WERI-Rb-1 (cell line): ENCODE measurements at regions not wholly inside any gene's neighbourhood (a gene's known extent, or its start where the extent isn't known, plus 50 kb on each side); places are given as distances from the start of the nearest gene placed in this dataset.

Experiments
- DNase-seq: peaks from one replicate; pipeline ENCODE4 v3.0.0-alpha.2; 2020
- H3K27ac ChIP-seq: fragments of 250-450 bp; sonication (Bioruptor Pico); 2 replicates; pipeline ENCODE4 v1.5.1; 2020; ENCODE audit warnings: mild to moderate bottlenecking, moderate library complexity
- H3K27me3 ChIP-seq: fragments of 250-450 bp; sonication (Bioruptor Pico); 2 replicates; pipeline ENCODE4 v1.5.1; 2021; ENCODE audit warnings: mild to moderate bottlenecking, low read depth, moderate library complexity; ENCODE audit not compliant: insufficient read depth, severe bottlenecking
- H3K36me3 ChIP-seq: fragments of 250-450 bp; sonication (Bioruptor Pico); 2 replicates; pipeline ENCODE4 v1.5.1; 2020; ENCODE audit warnings: mild to moderate bottlenecking, moderate library complexity
- H3K4me3 ChIP-seq: 2 replicates; pipeline ENCODE4 v1.5.1; 2011; ENCODE audit warnings: low read depth, mild to moderate bottlenecking, control low read depth, low read length
- H3K9me3 ChIP-seq: fragments of 250-450 bp; sonication (Bioruptor Pico); 2 replicates; pipeline ENCODE4 v1.5.1; 2021; ENCODE audit warnings: mild to moderate bottlenecking, moderate library complexity; ENCODE audit not compliant: severe bottlenecking
- TF ChIP-seq, protein P1 (sequence below): IDR thresholded peaks from 2 replicates; pipeline ENCODE4 v1.5.1; 2011; ENCODE audit warnings: low read depth, mild to moderate bottlenecking, control low read depth, inconsistent platforms, low read length

DNA sequence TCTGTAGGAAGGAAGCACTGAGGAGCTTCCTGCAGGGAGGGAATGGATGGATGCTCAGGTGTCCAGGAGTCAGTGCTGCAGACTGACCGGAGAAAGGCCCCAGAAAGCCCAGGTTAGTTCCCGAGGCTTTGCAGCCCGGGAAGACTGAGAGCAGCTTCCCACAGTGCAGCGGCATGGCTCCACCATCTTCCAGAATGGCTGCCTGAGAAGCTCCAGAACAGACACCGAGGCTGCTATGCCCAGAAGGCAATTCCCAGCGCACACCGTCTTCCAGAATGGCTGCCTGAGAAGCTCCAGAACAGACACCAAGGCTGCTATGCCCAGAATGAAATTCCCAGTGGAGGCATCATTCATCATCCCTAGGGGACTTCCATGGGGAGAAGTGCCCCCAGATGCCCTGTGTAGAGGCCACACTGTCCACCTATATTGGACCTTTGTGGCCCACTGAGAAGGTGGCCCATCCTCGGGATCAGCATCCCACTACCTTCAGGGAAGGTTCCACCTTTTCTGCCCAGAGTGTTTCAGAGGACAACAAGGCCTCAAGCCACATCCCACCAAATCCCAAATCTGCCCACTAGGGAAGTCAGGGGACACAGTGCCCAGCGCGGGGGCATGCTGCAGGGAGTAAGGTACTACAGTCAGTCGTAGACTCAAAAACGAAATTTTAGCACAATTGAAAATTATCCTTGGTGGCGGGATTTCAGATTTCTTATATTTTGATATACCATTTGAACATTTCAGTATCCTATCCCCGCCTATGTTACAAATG, 80.5 kb downstream of the KCNF1 start:
- no peaks in the 10 kb centered on the region for H3K27me3 ChIP-seq
- TF ChIP-seq, protein P1, sequence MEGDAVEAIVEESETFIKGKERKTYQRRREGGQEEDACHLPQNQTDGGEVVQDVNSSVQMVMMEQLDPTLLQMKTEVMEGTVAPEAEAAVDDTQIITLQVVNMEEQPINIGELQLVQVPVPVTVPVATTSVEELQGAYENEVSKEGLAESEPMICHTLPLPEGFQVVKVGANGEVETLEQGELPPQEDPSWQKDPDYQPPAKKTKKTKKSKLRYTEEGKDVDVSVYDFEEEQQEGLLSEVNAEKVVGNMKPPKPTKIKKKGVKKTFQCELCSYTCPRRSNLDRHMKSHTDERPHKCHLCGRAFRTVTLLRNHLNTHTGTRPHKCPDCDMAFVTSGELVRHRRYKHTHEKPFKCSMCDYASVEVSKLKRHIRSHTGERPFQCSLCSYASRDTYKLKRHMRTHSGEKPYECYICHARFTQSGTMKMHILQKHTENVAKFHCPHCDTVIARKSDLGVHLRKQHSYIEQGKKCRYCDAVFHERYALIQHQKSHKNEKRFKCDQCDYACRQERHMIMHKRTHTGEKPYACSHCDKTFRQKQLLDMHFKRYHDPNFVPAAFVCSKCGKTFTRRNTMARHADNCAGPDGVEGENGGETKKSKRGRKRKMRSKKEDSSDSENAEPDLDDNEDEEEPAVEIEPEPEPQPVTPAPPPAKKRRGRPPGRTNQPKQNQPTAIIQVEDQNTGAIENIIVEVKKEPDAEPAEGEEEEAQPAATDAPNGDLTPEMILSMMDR: no peak
- H3K9me3 ChIP-seq: no peaks in the 10 kb centered on the region
- no peaks in the 10 kb centered on the region for H3K36me3 ChIP-seq
- no peak overlapping the region for H3K4me3 ChIP-seq
- no peak overlapping the region for H3K27ac ChIP-seq
- DNase-seq: peak; percentile 1

- Histone ChIP-seq H3K27ac (no peak overlapping the region), H3K36me3 (no peaks in the 10 kb centered on the region), H3K4me3 (no peak overlapping the region), H3K27me3 (no peaks in the 10 kb centered on the region), H3K9me3 (no peaks in the 10 kb centered on the region)
- no peak for DNase-seq
- TF ChIP-seq, protein P1: no peak
These were observed 81.3 kb downstream of the KCNF1 start for GRCh38 chr2:10993001-10993481.

DNA sequence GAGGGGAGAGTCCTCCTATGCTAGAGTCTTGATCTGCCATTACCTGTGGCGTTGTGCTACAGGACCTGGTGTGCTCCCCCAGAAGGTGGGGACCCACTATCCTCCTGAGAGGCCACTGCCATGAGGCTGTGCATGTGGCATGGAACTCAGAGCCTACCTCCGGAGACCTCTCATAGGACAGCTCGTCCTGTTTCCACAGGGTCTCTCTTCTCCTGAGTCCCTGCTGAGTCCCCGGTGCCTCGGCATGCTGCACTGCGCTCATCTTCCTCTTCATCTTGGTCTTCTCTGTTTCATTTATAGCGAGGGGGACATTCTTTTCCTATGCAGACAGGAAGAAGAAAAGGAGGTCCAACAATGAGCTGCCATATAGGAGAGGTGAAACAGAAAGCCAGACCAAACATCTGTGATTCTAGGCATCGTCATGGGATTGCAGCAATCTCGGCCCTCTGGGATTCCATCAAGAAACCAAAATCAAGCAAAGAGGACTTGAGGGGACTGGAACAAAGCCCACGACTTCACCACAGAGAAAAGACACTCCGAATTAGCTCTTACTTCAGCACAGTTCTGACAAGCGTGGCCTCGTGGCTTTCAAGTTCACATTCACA, 83.7 kb downstream of the KCNF1 start:
- no peaks in the 10 kb centered on the region for H3K9me3 ChIP-seq
- H3K36me3 ChIP-seq: no peaks in the 10 kb centered on the region
- DNase-seq: no peak
- H3K27ac ChIP-seq: no peak overlapping the region
- TF ChIP-seq, protein P1: no peak
- H3K27me3 ChIP-seq: no peaks in the 10 kb centered on the region
- no peak overlapping the region for H3K4me3 ChIP-seq

DNA sequence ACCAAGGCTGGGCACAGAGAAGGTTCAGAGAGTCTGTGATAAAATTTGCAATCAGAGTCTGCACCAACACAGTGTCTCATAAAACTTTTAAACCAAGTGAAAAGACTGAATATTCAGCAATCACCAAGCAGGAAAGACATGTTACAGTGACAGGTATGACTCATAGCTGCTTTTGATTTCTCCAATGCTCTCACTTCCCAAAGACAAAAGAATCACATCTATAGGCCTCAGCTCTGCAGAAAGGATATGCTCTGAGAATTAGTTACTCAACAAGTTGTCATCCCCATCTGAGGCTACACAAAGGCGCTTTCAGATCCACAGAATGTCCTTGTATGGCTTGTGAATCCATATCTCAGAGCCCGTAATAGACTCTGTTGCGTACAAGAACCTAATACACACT, 92.5 kb downstream of the KCNF1 start:
- Histone ChIP-seq H3K27ac (no peak overlapping the region), H3K9me3 (no peaks in the 10 kb centered on the region), H3K36me3 (no peaks in the 10 kb centered on the region), H3K27me3 (no peaks in the 10 kb centered on the region), H3K4me3 (no peak overlapping the region)
- TF ChIP-seq, protein P1: no peak
- no peak for DNase-seq

DNA sequence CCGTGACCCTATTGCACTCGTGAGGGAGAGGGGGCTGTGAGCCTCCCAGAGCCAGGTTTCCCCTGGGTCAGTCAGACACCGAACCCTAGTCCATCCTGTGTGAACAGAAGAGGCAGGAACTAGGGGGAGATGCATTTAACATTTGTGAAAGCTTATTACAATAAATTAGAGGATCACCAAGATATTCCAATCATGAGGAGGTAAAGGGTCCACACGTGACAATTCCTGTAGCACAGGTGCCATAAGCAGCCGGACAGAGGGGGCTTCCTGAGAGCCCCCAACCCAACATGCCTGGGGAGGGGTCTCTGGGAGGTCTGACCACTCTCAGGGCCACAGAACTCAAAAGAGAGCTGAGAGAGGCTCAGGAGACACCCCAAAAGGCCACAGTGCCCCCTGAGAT, 93.3 kb downstream of the KCNF1 start:
- TF ChIP-seq, protein P1: no peak
- Histone ChIP-seq H3K27me3 (no peaks in the 10 kb centered on the region), H3K27ac (no peak overlapping the region), H3K36me3 (no peaks in the 10 kb centered on the region), H3K4me3 (no peak overlapping the region), H3K9me3 (no peaks in the 10 kb centered on the region)
- DNase-seq: no peak
